ENCODE measurements at regions not wholly inside any gene's neighbourhood (a gene's known extent, or its start where the extent isn't known, plus 50 kb on each side); places are given as distances from the start of the nearest gene placed in this dataset.

GRCh38 chr13:81821259-81821658 is 1480.3 kb upstream of the SPRY2 start:
- DNase-seq (ENCODE audit: low read depth, low spot score): no peak
- in situ Hi-C loops (cut with HindIII; ENCODE audit: low pct_unique_long_range_greater_than_20kb, low sequenced_read_pairs): no loop called here

DNA sequence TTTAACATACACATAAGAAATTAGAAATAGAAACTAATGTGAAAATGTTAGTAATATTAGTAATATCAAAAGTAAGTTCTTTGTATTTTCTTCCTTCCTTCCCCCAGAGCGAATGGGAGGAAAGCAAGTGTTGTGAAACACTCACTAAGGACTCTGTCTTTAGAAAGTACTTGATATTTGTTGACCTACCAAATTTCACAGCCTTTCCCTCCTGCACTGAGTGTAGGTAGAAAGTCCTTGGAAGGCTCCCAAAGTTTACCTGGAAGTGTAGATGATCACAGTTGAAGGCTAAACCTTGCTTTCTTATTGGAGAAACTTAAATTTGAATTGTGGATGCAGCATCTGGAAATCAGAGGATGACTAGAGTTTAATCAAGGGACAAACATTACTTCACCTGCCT is 1459.5 kb upstream of the SPRY2 start:
- DNase-seq (ENCODE audit: low read depth, low spot score): no peak
- in situ Hi-C loops (cut with HindIII; ENCODE audit: low pct_unique_long_range_greater_than_20kb, low sequenced_read_pairs): no loop called here

DNA sequence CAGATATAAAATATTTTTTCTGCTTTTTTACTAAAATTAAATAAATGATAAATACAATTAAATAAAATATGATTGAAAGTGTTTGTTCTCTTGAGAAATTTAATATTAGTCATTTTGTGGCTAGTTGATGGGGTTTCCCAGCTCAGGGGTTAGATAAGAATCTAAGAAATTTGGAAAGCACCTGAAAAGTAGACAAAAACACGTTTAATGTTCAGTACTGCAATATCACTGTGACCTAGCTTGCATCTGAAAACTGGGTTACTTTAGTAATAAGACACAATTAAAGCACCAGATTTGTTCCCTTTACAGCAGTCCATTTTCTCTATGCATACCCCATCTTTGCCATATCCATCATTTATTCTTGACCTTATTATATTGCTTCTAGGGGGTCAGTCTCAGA is 1454.8 kb upstream of the SPRY2 start:
- in situ Hi-C loops (cut with HindIII; ENCODE audit: low pct_unique_long_range_greater_than_20kb, low sequenced_read_pairs): no loop called here
- no peak for DNase-seq (ENCODE audit: low read depth, low spot score)

DNA sequence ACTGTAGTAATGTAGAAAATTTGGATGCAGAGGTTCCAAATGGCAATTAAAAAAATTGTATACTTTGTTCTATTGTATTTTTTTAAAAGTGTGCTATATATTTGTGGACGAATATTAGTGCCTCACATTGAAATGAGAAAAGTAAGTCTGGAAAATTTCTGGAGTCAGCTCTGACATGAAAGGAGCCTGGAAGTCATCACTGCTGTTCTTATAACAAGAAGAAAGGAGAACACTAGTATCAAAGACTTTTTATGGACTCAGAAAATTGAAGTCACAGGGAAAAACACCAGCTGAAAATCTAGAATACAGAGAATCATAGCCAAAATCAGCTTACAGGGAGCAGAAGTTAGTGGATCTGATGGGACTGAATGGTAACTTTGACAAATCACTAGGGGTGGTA is 1450.7 kb upstream of the SPRY2 start:
- in situ Hi-C loops (cut with HindIII; ENCODE audit: low pct_unique_long_range_greater_than_20kb, low sequenced_read_pairs): no loop called here
- no peak for DNase-seq (ENCODE audit: low read depth, low spot score)

GRCh38 chr13:81781471-81781870 is 1440.5 kb upstream of the SPRY2 start:
- DNase-seq (ENCODE audit: low read depth, low spot score): no peak
- in situ Hi-C loops (cut with HindIII; ENCODE audit: low pct_unique_long_range_greater_than_20kb, low sequenced_read_pairs): no loop called here

GRCh38 chr13:81779876-81780275 is 1439.0 kb upstream of the SPRY2 start:
- in situ Hi-C loops (cut with HindIII; ENCODE audit: low pct_unique_long_range_greater_than_20kb, low sequenced_read_pairs): no loop called here
- no peak for DNase-seq (ENCODE audit: low read depth, low spot score)

GRCh38 chr13:81778350-81778749 is 1437.4 kb upstream of the SPRY2 start:
- no peak for DNase-seq (ENCODE audit: low read depth, low spot score)
- in situ Hi-C loops (cut with HindIII; ENCODE audit: low pct_unique_long_range_greater_than_20kb, low sequenced_read_pairs): no loop called here

DNA sequence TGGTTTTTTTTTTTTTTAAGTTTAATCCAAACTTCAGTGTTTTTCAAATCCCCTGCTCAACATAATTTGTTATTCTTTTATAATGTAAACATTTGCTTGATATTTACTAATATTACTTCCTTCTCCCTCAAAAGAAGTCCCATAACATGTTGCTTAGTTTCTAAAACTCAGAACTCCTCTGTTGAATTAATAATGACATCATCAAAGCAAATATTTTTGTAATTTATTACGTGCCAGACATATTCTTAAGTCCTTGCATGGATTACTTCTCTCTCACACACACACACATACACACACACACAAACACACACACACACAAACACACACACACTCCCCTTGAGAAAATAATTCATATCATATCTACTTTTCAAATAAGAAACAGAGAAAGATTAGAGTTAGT is 1432.3 kb upstream of the SPRY2 start:
- DNase-seq (ENCODE audit: low read depth, low spot score): no peak

DNA sequence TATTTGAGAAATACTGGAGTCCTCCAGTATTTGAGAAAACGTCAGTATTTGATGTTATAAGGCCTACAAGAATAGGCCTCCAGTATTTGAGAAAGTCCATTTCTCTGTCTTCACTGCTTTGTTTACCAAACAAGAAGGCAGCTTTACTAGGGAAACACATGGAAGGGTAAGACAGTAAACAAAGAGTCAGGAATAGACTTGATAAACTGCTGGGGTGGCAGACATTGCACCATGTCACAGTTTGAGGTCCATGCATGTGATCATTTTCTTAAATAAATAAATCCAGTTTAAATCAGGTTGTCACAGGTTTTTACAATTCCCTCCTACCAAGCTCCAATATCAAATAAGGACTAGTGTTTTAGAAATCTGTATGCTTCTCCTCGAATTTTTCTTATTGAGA is 1431.0 kb upstream of the SPRY2 start:
- no peak for DNase-seq (ENCODE audit: low read depth, low spot score)
- in situ Hi-C loops (cut with HindIII; ENCODE audit: low pct_unique_long_range_greater_than_20kb, low sequenced_read_pairs): no loop called here

More for the DNA sequence above, 1432.3 kb upstream of the SPRY2 start:
- in situ Hi-C loops (cut with HindIII; ENCODE audit: low pct_unique_long_range_greater_than_20kb, low sequenced_read_pairs): no loop called here

- no peak for DNase-seq (ENCODE audit: low read depth, low spot score)
- in situ Hi-C loops (cut with HindIII; ENCODE audit: low pct_unique_long_range_greater_than_20kb, low sequenced_read_pairs): no loop called here
Measured at GRCh38 chr13:81770868-81771505, 1430.1 kb upstream of the SPRY2 start.

GRCh38 chr13:81762449-81762848 is 1421.5 kb upstream of the SPRY2 start:
- in situ Hi-C loops (cut with HindIII; ENCODE audit: low pct_unique_long_range_greater_than_20kb, low sequenced_read_pairs): no loop called here
- DNase-seq (ENCODE audit: low read depth, low spot score): no peak

- no peak for DNase-seq (ENCODE audit: low read depth, low spot score)
- in situ Hi-C loops (cut with HindIII; ENCODE audit: low pct_unique_long_range_greater_than_20kb, low sequenced_read_pairs): no loop called here
Measured at GRCh38 chr13:81760316-81760715, 1419.4 kb upstream of the SPRY2 start.

DNA sequence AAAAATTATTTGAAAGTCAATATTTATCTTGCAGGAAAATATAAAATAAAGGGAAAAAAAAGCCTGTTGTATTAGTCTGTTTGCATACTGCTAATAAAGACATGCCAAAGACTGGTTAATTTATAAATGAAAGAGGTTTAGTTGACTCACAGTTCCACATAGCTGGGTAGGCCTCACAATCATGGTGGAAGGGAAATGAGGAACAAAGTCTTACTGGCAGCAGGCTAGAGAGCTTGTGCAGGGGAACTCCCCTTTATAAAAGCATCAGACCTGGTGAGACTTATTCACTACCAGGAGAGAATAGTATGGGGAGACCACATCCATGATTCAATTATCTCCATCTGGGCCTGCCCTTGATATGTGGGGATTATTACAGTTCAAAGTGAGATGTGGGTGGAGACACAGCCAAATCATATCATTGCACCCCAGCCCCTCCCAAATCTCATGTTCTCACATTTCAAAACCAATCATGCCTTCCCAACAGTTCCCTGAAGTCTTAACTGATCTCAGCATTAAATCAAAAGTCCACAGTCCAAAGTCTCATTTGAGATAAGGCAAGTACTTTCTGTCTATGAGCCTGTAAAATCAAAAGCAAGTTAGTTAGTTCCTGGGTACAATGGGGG is 1416.5 kb upstream of the SPRY2 start:
- in situ Hi-C loops (cut with HindIII; ENCODE audit: low pct_unique_long_range_greater_than_20kb, low sequenced_read_pairs): no loop called here
- no peak for DNase-seq (ENCODE audit: low read depth, low spot score)

GRCh38 chr13:81745391-81745790 is 1404.5 kb upstream of the SPRY2 start:
- DNase-seq (ENCODE audit: low read depth, low spot score): no peak
- in situ Hi-C loops (cut with HindIII; ENCODE audit: low pct_unique_long_range_greater_than_20kb, low sequenced_read_pairs): no loop called here

DNA sequence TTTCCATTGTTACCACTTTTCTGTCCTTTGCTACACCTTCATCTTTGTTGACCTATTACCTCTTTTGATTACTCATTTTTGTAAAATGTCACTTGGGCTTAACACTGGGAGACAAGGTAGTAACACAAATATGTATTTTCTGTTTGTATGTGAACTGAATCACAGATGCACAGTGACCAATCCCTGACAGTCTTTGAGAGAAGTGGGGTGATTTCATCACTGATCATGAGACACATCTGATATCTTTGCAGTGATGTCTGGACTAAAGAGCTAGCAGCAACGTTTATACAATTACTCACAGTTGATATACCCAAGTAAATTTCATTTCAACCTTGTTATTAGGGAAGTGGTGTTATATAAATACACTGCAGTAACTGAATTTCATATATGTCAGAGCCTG is 1397.4 kb upstream of the SPRY2 start:
- no peak for DNase-seq (ENCODE audit: low read depth, low spot score)
- in situ Hi-C loops (cut with HindIII; ENCODE audit: low pct_unique_long_range_greater_than_20kb, low sequenced_read_pairs): no loop called here

- no peak for DNase-seq (ENCODE audit: low read depth, low spot score)
- in situ Hi-C loops (cut with HindIII; ENCODE audit: low pct_unique_long_range_greater_than_20kb, low sequenced_read_pairs): no loop called here
Measured at GRCh38 chr13:81726037-81726726, 1385.3 kb upstream of the SPRY2 start.

DNA sequence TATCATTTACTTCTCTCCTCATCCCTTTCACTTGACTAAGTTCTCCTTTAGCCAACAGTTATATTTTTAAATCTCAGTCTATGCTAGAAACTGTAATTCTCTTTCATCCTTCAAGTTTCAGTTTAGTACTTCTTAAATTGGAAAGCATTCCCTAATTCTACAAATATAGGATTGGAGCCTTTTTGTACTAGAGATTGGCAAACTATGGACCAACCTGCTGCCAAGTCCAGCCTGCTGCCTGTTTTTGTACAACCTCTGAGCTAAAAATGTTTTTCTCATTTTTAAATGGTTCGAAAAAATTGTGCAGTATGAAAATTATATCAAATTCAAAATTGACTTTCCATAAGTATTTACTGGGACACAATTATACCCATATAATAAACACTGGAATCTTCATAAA is 1381.5 kb upstream of the SPRY2 start:
- in situ Hi-C loops (cut with HindIII; ENCODE audit: low pct_unique_long_range_greater_than_20kb, low sequenced_read_pairs): no loop called here
- no peak for DNase-seq (ENCODE audit: low read depth, low spot score)

DNA sequence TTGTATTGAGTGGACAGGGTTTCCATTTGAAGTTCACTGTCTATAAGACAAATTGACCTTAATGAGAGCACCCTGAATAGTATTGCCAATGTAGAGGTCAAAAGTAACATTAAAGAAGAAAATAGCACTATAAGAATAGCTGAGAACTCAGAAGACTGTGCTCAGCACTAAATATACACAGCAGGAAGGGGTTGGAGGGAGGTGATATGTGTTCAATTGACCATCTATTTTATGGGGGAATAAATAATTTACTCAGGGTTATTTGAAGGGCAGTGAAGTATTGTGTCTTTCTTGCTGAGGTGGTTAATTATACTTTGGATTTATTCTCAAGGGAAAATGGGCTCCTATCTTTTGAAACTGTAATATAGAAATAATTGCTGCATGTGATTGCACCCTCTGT is 1380.5 kb upstream of the SPRY2 start:
- in situ Hi-C loops (cut with HindIII; ENCODE audit: low pct_unique_long_range_greater_than_20kb, low sequenced_read_pairs): no loop called here
- no peak for DNase-seq (ENCODE audit: low read depth, low spot score)

DNA sequence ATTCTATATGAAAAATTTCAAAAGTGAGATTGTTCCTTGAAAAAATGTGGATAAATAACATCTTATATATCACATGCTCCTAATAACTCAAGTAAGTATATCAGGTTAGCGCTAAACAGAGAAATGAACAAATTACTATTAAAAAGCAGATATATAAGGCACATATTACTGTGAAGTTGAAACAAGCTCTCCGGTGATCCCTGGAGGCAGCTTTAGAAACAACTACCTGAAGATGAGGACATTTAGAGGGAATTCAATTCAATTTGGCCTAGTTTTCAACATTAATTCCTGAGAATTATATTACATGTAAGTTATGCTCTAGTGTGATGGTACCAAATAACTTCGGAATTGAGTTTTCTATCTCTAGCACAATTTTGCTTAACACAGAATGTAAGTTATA is 1373.6 kb upstream of the SPRY2 start:
- DNase-seq (ENCODE audit: low read depth, low spot score): no peak

More for the DNA sequence above, 1373.6 kb upstream of the SPRY2 start:
- in situ Hi-C loops (cut with HindIII; ENCODE audit: low pct_unique_long_range_greater_than_20kb, low sequenced_read_pairs): no loop called here
